GM21515 (cell line): ENCODE measurements at regions not wholly inside any gene's neighbourhood (a gene's known extent, or its start where the extent isn't known, plus 50 kb on each side); places are given as distances from the start of the nearest gene placed in this dataset.

Source experiments
- ATAC-seq: cut with Tn5 transposase; IDR thresholded peaks from one replicate; pipeline ENCODE4 v1.9.1; 2021; ENCODE audit not compliant: unreplicated experiment

DNA sequence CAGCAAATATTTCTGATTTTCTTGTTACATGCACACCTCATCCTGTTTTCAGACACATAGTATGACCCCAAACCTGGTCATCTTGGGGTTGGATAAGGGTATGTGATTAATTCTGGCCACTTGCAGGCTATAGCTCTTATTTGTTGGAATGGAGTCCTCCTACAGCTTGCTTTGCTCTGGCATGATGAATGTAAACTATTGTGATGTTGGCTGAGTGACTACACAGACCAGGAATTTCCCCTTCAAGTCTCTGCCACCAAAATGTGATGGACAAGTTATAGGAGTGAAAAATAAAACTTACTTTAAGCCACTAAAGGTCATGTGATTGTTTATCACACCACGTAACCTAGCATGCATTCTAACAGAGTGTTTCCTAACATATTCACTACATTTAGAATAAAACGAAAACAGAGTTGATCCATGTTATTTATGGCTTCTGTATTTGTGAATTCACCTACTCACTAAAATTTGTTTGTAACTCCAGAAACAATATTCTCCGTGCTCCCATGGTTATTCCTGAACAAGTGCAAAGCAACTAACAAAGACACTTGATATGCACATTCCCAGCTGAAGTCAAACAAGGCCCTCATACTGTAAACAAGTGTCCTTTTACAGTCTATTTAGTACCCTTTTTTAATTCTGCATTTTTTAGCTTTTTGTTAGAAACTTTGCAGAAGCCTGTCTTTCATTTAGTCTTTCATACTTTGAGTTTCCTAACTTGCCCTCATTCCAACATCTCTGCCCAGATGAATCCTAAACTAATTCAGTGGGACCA lies 599.2 kb upstream of the PCDH15 start:
- ATAC-seq: no peak

DNA sequence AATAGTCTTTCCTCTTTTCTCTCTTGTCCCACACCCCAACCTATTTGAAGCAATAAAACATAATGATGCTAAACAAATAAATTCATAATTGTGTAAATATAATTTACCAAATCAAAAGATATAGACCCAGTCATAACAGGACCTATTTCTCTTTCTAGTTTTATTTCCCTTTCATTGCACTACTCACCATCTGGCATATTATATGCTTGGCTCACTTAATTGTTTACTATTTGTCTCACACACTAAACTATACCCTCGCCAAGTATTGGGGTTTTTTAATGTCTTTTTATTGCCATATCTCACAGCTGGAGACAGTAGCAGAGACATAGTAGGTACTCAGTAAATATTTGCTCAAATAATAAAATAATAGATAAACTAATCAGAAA lies 597.5 kb upstream of the PCDH15 start:
- ATAC-seq: no peak

DNA sequence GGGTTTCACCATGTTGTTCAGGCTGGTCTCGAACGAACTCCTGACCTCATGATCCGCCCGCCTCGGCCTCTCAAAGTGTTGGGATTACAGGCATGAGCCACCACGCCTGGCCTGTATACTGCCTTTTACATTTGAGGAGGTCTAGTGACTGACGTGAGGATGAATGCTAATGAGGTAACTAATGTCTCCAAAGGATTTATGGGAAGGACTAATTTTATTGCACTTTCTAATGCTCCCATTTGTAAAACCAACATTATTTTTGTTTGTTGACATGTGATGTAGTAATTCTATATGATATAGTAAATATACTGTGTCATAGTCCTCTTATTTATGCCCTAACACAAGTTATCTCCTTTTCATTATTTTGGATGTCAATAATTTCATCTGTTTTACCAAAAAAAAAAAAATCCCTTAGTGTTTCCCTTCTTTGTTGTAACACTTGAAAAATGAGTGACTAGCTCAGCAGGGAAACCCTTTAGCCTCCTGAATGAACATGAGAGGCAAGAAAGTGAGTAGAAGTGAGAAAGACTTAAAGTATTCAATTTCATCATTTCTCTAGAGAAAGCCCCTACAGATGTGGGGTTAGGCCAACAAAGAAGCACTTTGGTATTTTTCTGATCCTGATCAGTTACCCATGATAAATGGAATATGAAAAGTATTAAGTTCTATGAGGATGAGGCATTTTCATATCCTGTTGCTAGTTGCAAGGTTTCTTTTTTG lies 596.9 kb upstream of the PCDH15 start:
- no peak for ATAC-seq

DNA sequence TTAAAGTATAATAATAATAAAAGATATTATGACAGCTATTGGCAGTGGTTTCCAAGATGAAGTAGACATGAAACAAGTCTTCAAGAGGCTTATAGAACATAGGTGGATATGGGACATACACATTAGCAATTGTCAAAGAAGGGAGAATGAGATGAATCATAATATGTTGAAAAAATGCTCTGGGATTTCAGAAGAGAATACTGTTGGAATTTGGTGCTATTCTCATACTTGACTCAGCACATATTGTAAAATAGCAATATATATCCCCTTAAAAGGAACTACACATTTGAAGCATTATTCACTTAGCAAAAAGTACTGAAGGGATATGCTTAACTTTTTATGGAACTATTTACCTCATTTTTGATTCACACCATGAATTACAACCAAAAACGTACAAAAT lies 577.2 kb upstream of the PCDH15 start:
- no peak for ATAC-seq

DNA sequence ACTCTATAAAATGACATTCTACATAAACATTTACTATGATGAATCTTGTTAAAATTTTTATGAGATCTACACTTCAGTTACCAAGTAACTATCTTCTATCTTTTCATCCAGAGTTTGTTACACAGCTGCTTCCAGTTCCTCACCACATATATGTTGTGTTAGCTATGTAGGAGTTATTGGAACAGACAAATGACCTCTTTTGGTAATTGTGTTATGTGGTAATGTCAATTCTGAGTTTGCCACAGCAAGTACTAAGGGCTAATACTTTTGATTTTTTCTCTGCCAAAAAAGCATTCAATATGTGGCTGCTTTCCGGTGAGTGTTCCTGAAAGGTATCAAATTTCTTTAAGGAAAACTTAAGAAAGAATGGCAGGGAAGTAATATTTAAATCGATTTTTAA lies 573.9 kb upstream of the PCDH15 start:
- no peak for ATAC-seq

DNA sequence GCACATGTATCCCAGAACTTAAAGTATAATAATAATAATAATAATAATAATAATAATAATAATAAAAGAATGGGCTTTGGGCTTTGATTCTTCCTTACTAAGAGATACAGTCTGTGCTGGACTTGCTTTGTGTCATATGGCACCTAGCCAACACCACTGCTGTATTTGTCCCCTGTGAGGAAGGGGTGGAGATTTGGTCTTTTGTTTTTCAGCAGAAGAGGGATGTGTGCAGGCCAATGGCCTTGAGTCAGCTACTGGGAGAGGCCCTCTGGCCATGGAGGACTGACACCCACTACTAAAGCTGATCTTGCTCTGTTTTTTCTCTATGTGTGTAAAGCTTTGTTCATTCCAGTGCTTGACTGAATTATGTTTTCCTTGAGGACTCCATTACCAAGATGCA lies 573.0 kb upstream of the PCDH15 start:
- ATAC-seq: no peak

DNA sequence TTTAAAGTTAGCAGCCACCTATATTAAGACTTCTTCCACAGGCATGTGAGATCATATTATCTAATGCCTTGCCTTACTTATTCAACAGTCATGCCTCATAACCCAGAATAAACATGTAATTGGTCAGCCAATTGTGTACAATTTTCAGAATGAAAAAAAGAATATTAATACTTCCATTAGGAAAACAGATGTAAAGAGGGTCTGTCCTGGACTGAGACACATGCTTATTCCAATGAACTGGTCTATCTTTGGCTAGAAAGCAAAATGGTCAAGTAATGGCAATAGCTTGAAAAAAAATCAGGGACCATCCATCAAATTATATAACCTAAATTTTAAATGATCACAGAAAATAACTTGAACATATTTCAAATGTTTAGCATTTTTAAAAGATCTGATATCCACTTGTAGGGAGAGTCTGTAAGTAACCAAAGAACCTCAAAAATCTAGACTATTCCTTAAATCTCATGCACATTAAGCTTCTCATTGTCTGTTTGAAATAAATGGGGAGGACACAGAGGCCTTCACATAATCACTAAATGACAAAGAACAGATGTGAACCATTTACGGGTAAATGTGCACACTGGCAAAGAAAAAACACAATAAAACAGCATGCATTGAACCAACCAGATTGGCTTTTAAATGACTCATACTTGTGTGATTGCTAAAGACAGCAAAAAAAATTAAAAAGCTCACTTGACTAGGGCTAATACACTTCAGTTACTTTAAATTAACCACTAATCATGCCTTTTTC lies 568.8 kb upstream of the PCDH15 start:
- no peak for ATAC-seq

DNA sequence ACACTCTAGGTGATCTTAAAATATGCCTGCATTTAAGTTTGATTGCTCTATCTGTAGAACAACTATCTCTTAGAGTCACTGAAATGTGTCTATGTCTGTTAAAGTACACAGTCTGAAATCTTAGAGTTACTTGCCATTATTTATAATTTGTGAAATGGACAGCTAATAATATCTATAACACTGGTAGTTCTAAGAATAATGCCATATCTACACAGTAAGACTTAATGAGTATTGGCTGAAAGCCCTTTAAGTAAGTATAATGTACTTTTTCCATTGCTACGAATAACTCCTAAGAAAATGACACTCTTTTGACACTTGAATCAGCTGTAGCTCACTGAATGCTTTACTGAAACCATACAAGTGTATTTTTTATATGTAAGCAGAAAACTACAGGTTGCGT lies 567.4 kb upstream of the PCDH15 start:
- no peak for ATAC-seq

DNA sequence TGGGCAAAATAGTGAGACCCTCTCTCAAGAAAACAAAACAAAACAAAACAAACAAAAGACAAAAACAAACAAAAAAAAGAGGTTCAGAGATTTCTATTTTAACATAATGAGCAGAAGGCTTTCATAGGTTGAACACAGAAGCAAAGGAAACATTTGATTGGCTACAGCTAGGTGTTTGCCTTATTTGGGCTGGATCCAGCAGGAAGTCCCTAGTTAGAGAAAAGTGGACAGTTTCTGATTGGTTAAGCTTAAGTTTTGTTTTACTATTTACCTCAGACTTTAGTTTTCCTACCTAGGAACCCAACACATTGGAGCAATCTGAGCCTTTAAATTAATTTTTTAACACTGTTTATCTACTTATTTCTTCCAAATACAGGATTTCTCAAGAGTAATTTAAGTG lies 566.5 kb upstream of the PCDH15 start:
- ATAC-seq: no peak

DNA sequence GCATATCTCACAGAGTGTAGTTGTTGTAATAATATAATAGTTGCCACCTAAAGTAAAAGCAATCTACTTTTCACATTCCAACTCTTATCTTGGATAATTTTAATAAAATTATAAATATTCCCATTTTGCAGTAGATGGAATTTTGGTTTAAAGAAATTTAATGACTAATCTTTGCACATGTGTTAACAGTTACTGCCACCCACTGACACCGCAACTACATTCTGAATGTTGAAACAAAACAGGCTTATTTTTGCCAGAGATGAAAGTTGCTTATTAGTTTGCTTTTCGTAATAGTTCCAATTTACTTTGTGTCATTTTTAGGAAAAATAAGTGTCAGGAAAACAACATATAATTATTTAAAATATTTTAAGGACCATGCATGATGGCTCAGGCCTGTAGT lies 557.5 kb upstream of the PCDH15 start:
- ATAC-seq: no peak

DNA sequence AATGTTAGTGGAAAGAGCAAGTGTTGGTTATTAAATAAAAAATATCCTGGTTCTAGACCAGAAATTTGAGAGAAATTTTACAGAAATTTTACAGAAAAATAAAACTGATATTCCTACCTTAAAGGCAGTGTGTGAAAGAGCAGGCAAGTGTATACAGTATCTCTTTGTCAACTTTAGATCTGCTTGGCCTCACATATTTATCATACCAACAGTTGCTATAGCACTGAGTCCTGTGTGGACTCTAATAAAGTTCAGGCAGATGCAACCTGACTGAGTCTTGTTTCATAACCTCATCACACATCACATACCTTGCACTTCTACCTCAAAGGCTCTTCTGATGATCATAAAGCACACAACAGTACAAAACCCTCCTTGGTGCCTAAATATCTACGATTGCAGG lies 552.4 kb upstream of the PCDH15 start:
- ATAC-seq: no peak

DNA sequence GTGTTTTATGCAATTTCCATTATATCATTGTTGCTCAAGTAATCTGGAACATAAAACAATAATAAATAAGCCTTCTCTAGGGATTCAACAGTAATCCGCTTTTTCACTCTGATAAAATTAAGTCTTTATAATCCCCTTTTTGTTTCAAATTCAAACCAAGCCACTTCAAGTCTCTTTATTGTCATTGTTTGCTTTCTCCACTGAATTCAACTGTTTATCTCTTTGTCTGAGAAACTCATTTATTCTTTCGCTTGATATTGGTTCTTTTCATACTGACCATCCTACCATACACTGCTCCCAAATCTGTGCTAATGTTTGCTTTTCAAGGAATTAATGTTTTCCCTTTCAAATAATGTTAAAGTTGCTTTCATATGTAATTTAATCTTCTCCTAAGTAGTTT lies 550.4 kb upstream of the PCDH15 start:
- no peak for ATAC-seq

DNA sequence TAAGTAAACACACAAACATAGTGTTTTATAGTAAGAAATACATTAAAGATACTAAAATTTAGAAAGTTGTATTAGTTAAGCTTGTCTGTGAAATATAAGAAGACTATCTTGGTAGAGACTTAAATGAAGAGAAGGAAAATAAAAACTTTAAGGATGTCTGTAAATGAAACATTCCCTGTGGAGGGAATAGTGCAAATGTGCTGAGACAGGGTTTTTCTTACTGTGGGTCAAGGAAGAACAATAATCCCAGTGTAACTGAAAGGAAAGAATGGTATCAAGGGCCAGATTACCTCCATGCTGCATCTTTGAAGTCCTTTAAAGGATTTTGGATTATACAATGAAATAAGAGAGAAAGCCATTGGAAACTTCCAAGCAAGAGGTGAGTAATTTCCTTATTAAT lies 547.5 kb upstream of the PCDH15 start:
- ATAC-seq: no peak

DNA sequence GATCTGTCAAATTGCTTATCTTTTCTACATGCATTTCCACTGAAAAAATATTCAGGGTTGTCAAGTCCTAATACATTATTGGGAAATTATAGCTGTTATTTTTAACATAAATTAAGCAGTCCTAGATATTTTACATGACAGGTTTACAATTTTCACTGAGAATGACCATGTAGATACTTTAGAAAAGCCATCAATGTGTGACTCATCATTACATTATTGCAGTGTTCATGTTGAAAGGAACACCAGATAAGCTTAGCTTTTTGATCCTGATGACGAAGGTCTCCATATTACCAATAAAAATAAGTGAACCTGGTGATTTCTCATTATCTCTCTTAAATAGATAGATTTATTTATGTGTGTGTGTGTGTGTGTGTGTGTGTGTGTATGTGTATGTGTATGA lies 529.5 kb upstream of the PCDH15 start:
- no peak for ATAC-seq

DNA sequence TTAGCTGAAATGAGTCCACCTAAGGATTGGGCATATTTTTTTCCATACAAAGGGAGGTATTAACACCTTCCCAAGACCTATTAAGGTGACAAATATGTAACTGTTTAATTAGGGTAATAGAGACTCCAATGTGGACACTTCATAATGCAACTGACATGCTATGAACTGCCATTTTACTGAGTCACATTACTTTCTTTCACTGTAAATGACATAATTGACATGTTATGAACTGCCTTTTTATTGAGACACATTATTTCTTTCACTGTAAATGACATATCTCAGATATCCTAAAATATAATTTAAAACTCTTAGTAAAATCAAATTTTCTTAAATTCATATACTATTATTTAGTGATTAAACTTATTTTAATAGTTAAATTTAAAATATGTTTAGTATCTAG lies 528.8 kb upstream of the PCDH15 start:
- no peak for ATAC-seq

DNA sequence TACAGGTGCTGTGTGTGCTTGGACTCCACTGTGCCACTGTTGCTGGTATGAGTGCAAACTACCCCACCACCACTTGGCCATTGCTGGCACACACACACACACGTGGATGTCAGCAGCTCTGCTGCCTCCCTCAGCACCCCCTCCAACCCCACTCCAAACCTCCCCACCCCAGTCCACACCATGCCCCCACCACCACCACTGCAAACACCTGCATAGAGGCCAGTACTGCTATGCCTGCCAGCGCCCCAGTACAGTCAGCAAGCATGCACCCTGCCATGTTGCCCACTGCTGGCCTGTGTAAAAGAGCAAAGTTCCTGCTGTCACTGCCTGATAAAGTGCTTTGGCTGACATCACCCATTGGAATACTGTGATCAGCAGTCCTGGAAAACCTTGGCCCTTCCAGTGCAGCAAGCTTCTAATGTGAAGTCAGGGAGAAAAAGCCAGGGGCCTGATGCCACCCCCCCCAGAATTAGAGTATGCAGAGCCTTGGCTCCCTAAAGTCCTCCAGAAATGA lies 519.2 kb upstream of the PCDH15 start:
- ATAC-seq: no peak

DNA sequence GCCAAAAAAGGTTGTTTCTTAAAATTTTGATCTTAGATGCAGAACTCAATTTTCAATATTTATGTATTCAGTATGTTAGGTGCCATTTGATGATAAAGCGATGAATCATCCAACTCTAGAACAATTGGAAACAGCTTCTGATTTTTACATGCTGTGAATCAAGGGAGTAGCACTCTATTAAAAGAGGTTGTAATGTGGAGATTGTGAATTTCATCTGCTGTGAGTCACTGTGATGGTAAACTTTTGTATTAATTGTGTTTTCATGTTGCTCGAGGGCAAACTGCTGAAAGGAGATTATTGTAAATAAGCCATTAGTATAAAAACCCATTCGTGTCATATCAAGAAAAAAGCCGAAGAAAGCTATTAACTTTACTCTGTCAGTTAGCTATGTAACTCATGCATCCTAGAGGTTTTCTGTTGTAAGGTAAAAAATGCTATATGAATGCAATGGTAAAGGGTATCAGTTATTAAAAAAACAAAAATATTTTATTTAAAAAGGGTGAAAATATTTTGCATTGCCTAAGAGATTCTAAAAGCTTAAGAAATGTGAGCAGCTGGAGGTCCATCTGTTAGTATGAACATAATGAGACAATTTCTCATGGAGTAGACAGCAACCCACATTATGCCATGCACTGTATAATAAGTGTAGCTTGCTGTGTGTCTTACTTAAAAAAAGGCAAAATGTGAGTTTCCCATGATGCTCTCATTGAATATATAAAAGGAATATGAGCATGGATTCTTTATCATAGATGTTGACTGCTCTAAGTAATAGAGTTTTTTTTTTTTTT lies 511.0 kb upstream of the PCDH15 start:
- ATAC-seq: no peak

DNA sequence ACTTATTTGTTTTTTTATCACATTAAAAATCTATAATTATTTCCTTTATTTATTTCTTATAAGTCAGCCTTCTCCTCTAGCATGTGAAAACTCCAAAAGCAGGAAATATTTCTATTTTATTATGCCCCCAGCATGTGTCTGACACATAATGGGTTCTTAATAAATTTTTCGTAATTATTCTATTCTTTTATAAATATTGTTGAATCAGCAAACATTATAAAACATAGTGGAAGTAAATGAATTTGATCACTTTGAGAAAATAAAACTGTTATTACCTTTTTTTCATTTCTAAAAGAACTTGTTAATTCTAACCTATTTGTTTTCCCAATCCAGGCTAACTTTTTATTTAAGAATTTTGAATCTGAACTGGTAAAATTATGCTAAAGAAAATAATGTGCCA lies 509.1 kb upstream of the PCDH15 start:
- ATAC-seq: no peak

DNA sequence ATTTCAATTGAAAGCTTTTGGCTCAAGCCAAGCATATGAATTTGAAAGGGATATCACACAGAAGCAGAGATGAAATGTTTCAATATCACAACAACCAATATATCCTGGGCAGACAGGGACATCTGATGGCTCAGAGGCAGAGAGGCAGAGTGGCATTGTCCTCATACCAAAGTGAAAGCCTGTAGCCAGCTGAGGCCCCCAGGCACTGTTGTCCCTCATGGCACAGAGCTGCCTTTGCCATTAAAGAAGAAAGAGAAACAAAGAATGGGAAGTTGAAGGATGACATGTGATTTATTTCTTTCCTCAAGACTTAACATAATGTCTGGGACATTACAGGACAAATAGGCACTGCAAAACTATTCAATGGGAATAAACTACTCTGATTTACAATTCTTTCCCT lies 504.3 kb upstream of the PCDH15 start:
- no peak for ATAC-seq

DNA sequence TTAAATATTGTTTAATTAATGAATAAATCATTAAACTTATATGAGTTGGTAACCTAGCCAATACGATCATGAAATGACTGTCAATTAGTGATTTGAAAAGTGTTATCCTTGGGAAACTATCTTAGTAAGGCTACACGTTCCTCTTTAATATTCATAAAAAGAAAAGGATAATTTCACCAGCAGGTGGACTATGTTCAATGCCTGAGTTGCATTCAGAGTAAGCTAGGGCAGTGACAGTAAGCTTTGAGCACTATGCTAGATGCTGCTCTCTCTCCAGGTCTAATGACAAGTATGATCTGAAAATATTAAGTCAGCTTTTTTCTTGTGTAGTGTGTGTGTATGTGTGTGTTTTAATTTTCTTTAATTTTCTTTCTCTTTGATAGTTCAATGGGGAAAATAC lies 486.3 kb upstream of the PCDH15 start:
- no peak for ATAC-seq

DNA sequence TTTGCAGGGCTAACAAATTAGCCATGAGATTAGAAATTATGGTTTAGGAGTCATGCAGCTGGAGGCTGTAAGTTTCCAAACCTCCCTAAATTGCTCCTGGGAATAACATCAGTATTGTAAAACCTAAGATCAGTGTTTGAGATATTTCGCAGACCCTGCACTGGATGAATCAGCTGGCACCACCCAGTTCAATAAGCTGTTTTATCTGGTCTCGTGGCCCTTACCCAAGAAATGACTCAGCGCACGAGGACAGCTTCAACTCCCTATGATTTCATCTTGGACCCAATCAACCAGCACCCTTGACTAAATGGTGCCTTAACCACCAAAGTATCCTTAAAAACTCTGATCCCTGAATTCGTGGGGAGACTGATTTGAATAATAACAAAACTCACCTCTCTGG lies 482.0 kb upstream of the PCDH15 start:
- ATAC-seq: no peak
